Ramos (cell line): ENCODE measurements at regions not wholly inside any gene's neighbourhood (a gene's known extent, or its start where the extent isn't known, plus 50 kb on each side); places are given as distances from the start of the nearest gene placed in this dataset.

Experiments
- in situ Hi-C: fragments of 300-500 bp; cut with MboI; formaldehyde crosslinking; loops from one replicate; pipeline ENCODE4 v1.14.3; 2022; ENCODE audit warnings: low sequenced_read_pairs; ENCODE audit not compliant: unreplicated experiment

GRCh38 chr1:67632811-67633655 is 52.0 kb upstream of the GADD45A start:
- in situ Hi-C loops = no loop called here

GRCh38 chr1:67634396-67634935 is 50.5 kb upstream of the GADD45A start:
- in situ Hi-C loops = no loop called here

- in situ Hi-C loops = no loop called here
Observed at GRCh38 chr1:67635055-67635809, 49.8 kb upstream of the GADD45A start.
